ENCODE measurements at regions not wholly inside any gene's neighbourhood (a gene's known extent, or its start where the extent isn't known, plus 50 kb on each side); places are given as distances from the start of the nearest gene placed in this dataset.

- no peak for DNase-seq
Measured at GRCh38 chr20:20992686-20993360, 113.3 kb downstream of the LINC00237 start.

- DNase-seq, result no peak
Measured at GRCh38 chr20:20992277-20992676, 113.9 kb downstream of the LINC00237 start.

- no peak for DNase-seq
Measured at GRCh38 chr20:20989081-20989480, 117.1 kb downstream of the LINC00237 start.

- DNase-seq, result no peak
Measured at GRCh38 chr20:20979934-20980333, 126.2 kb downstream of the LINC00237 start.

- no peak for DNase-seq
Measured at GRCh38 chr20:20977786-20978185, 128.4 kb downstream of the LINC00237 start.

GRCh38 chr20:20972490-20972889 lies 133.7 kb downstream of the LINC00237 start:
- DNase-seq, result no peak

- no peak for DNase-seq
Measured at GRCh38 chr20:20971810-20972209, 134.3 kb downstream of the LINC00237 start.

GRCh38 chr20:20970841-20971240 lies 135.3 kb downstream of the LINC00237 start:
- no peak for DNase-seq

- DNase-seq, result no peak
Measured at GRCh38 chr20:20969701-20970280, 136.4 kb downstream of the LINC00237 start.

GRCh38 chr20:20967564-20968184 lies 138.5 kb downstream of the LINC00237 start:
- no peak for DNase-seq

- DNase-seq, result no peak
Measured at GRCh38 chr20:20966171-20966570, 140.0 kb downstream of the LINC00237 start.

- no peak for DNase-seq
Measured at GRCh38 chr20:20959031-20959755, 147.0 kb downstream of the LINC00237 start.

GRCh38 chr20:20956513-20956931 lies 149.6 kb downstream of the LINC00237 start:
- no peak for DNase-seq

- DNase-seq, result no peak
Measured at GRCh38 chr20:20955892-20956291, 150.3 kb downstream of the LINC00237 start.

GRCh38 chr20:20953738-20954618 lies 152.2 kb downstream of the LINC00237 start:
- DNase-seq, result no peak

- DNase-seq, result no peak
Measured at GRCh38 chr20:20950620-20951019, 155.5 kb downstream of the LINC00237 start.

- DNase-seq, result no peak
Measured at GRCh38 chr20:20946122-20946759, 159.9 kb downstream of the LINC00237 start.

GRCh38 chr20:20941468-20941889 lies 164.7 kb downstream of the LINC00237 start:
- no peak for DNase-seq

GRCh38 chr20:20939006-20939405 lies 167.2 kb downstream of the LINC00237 start:
- no peak for DNase-seq

- DNase-seq, result no peak
Measured at GRCh38 chr20:20938599-20938998, 167.6 kb downstream of the LINC00237 start.

GRCh38 chr20:20938131-20938530 lies 168.0 kb downstream of the LINC00237 start:
- no peak for DNase-seq

Data from CD4-positive, alpha-beta T cell treated with Interleukin-21 for 1 hour (primary cell).